GM23338 (cell line): ENCODE measurements at regions not wholly inside any gene's neighbourhood (a gene's known extent, or its start where the extent isn't known, plus 50 kb on each side); places are given as distances from the start of the nearest gene placed in this dataset.

Source experiments
- ATAC-seq: fragments of 200-7000 bp; cut with Tn5 transposase; 3 replicates; pipeline ENCODE4 v1.9.1; 2020
- DNase-seq: peaks from one replicate; pipeline ENCODE4 v3.0.0-alpha.2; 2015; ENCODE audit warnings: low spot score
- H2AFZ ChIP-seq: fragments of 200-600 bp; sonication (generic); 2 replicates; pipeline ENCODE4 v1.8.0; 2016; ENCODE audit warnings: antibody characterized with exemption, mild to moderate bottlenecking, moderate library complexity
- H3F3A ChIP-seq: fragments of 200-600 bp; sonication (generic); replicated peaks from 2 replicates; pipeline ENCODE4 v1.8.0; 2017; ENCODE audit warnings: antibody characterized with exemption, mixed run types, low read depth
- H3K27ac ChIP-seq: fragments of 200-600 bp; sonication (generic); 2 replicates; pipeline ENCODE4 v1.6.1; 2016; ENCODE audit warnings: low read depth
- H3K27me3 ChIP-seq: fragments of 200-600 bp; sonication (generic); 2 replicates; pipeline ENCODE4 v1.8.0; 2016; ENCODE audit warnings: mild to moderate bottlenecking, mixed run types, moderate library complexity; ENCODE audit not compliant: insufficient read depth
- H3K36me3 ChIP-seq: fragments of 200-600 bp; sonication (generic); 2 replicates; pipeline ENCODE4 v1.8.0; 2016; ENCODE audit warnings: mild to moderate bottlenecking; ENCODE audit not compliant: insufficient read depth
- H3K4me1 ChIP-seq: fragments of 200-600 bp; sonication (generic); 2 replicates; pipeline ENCODE4 v1.8.0; 2016; ENCODE audit warnings: mild to moderate bottlenecking, moderate library complexity; ENCODE audit not compliant: insufficient read depth
- H3K4me2 ChIP-seq: fragments of 200-600 bp; sonication (generic); 2 replicates; pipeline ENCODE4 v1.7.1; 2017; ENCODE audit warnings: mixed run types
- H3K4me3 ChIP-seq: fragments of 200-600 bp; sonication (generic); 2 replicates; pipeline ENCODE4 v1.6.1; 2016; ENCODE audit warnings: mixed run types
- H3K79me2 ChIP-seq: fragments of 200-600 bp; sonication (generic); replicated peaks from 2 replicates; pipeline ENCODE4 v1.8.0; 2017; ENCODE audit warnings: mild to moderate bottlenecking; ENCODE audit not compliant: insufficient read depth
- H3K9me2 ChIP-seq: fragments of 200-600 bp; sonication (generic); 2 replicates; pipeline ENCODE4 v1.8.0; 2017; ENCODE audit not compliant: insufficient read depth
- H4K20me1 ChIP-seq: fragments of 200-600 bp; sonication (generic); replicated peaks from 2 replicates; pipeline ENCODE4 v1.8.0; 2017; ENCODE audit warnings: mild to moderate bottlenecking; ENCODE audit not compliant: insufficient read depth
- H3K27ac Mint-ChIP-seq: 2 replicates; pipeline ENCODE4 v1.8.0; 2020; ENCODE audit warnings: inconsistent platforms, mild to moderate bottlenecking, moderate library complexity, mixed read lengths
- H3K27me3 Mint-ChIP-seq: 3 replicates; pipeline ENCODE4 v1.8.0; 2022; ENCODE audit warnings: low read depth, mild to moderate bottlenecking, moderate library complexity, mixed read lengths, inconsistent platforms; ENCODE audit not compliant: insufficient read depth, poor library complexity
- H3K36me3 Mint-ChIP-seq: 3 replicates; pipeline ENCODE4 v1.8.0; 2021; ENCODE audit warnings: low read depth, mild to moderate bottlenecking, inconsistent platforms, moderate library complexity, mixed read lengths
- H3K4me1 Mint-ChIP-seq: 3 replicates; pipeline ENCODE4 v1.8.0; 2020; ENCODE audit warnings: mild to moderate bottlenecking, inconsistent platforms, mixed read lengths
- H3K4me3 Mint-ChIP-seq: 3 replicates; pipeline ENCODE4 v1.8.0; 2021; ENCODE audit warnings: moderate library complexity, mild to moderate bottlenecking, inconsistent platforms, mixed read lengths
- H3K9me3 Mint-ChIP-seq: 3 replicates; pipeline ENCODE4 v1.8.0; 2020; ENCODE audit warnings: moderate library complexity, mild to moderate bottlenecking, inconsistent platforms, mixed read lengths
- CREB1 ChIP-seq: fragments of 250-450 bp; sonication (Bioruptor Pico); IDR thresholded peaks from 2 replicates; pipeline ENCODE4 v1.5.0; 2020; ENCODE audit warnings: low read depth, mild to moderate bottlenecking, moderate library complexity
- EZH2 ChIP-seq: fragments of 200-600 bp; sonication (generic); IDR thresholded peaks from one replicate; pipeline ENCODE4 v1.8.0; 2017; ENCODE audit warnings: antibody characterized with exemption, mild to moderate bottlenecking, low read depth; ENCODE audit not compliant: unreplicated experiment
- EZH2phosphoT487 ChIP-seq: fragments of 200-600 bp; sonication (generic); IDR thresholded peaks from one replicate; pipeline ENCODE4 v1.8.1; 2018; ENCODE audit warnings: antibody characterized with exemption; ENCODE audit not compliant: unreplicated experiment
- JUNB ChIP-seq: IDR thresholded peaks from one replicate; pipeline ENCODE4 v1.6.1; 2016; ENCODE audit warnings: antibody characterized with exemption; ENCODE audit not compliant: unreplicated experiment
- POLR2AphosphoS5 ChIP-seq: IDR thresholded peaks from 2 replicates; pipeline ENCODE4 v1.6.1; 2016; ENCODE audit warnings: antibody characterized with exemption, low read depth
- STAT1 ChIP-seq: IDR thresholded peaks from one replicate; pipeline ENCODE4 v1.6.1; 2016; ENCODE audit warnings: antibody characterized with exemption; ENCODE audit not compliant: unreplicated experiment
- ZNF114 ChIP-seq: fragments of 250-450 bp; sonication (Bioruptor Pico); IDR thresholded peaks from 2 replicates; pipeline ENCODE4 v1.5.0; 2020; ENCODE audit warnings: mild to moderate bottlenecking, moderate library complexity
- ZNF331 ChIP-seq: fragments of 250-450 bp; sonication (Bioruptor Pico); IDR thresholded peaks from 2 replicates; pipeline ENCODE4 v1.5.0; 2020; ENCODE audit warnings: low read depth, mild to moderate bottlenecking, moderate library complexity
- TF ChIP-seq, protein P1 (sequence below): IDR thresholded peaks from 2 replicates; pipeline ENCODE4 v1.6.1; 2016; ENCODE audit warnings: antibody characterized with exemption
- TF ChIP-seq, protein P2 (sequence below): fragments of 250-450 bp; sonication (Bioruptor Pico); IDR thresholded peaks from 2 replicates; pipeline ENCODE4 v1.5.0; 2020; ENCODE audit warnings: mild to moderate bottlenecking, moderate library complexity
- TF ChIP-seq, protein P3 (sequence below): IDR thresholded peaks from one replicate; pipeline ENCODE4 v1.6.1; 2018; ENCODE audit warnings: antibody characterized with exemption; ENCODE audit not compliant: unreplicated experiment

DNA sequence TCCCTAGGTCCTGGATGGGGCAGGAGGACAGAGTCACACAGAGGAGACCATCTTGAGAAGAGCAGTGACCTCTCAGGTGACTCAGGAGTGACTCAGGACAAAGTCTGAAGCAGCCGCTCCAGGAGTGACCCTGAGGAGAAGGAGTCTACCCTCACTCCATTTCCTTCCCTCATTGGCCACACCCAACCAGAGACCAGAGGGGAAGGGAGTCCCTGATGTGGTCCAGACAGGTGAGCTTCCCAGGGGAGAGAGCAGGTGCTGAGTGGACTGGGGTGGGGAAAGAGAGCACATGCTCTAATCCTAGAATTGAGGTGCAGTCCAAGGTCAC lies 75.5 kb upstream of the MEDAG start:
- Histone ChIP-seq H3K27ac (no peak overlapping the region), H3K36me3 (no peaks in the 10 kb centered on the region), H3K79me2 (no peaks in the 10 kb centered on the region), H3K4me3 (no peak overlapping the region), H3K4me2 (no peak overlapping the region), H3F3A (no peaks in the 10 kb centered on the region), H3K9me2 (0 out of 2 replicates have a peak, but pooled peaks cover 3% of the 10 kb centered on the region), H2AFZ (no peak overlapping the region), H3K4me1 (peaks cover 14% of the 10 kb centered on the region; the same call in 1 of the 2 replicates), H3K27me3 (peaks cover 34% of the 10 kb centered on the region; the same call in 1 of the 2 replicates), H4K20me1 (no peaks in the 10 kb centered on the region)
- no peak for DNase-seq
- peaks cover 22% of the 10 kb centered on the region for H3K4me1 Mint-ChIP-seq
- H3K9me3 Mint-ChIP-seq: peaks cover 4% of the 10 kb centered on the region; the same call in 1 of the 3 replicates
- TF ChIP-seq, protein P1, sequence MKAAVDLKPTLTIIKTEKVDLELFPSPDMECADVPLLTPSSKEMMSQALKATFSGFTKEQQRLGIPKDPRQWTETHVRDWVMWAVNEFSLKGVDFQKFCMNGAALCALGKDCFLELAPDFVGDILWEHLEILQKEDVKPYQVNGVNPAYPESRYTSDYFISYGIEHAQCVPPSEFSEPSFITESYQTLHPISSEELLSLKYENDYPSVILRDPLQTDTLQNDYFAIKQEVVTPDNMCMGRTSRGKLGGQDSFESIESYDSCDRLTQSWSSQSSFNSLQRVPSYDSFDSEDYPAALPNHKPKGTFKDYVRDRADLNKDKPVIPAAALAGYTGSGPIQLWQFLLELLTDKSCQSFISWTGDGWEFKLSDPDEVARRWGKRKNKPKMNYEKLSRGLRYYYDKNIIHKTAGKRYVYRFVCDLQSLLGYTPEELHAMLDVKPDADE: no peak
- TF ChIP-seq POLR2AphosphoS5 (no peak), EZH2phosphoT487 (no peak), ZNF114 (CRISPR knock-in tag) (no peak), ZNF331 (CRISPR knock-in tag) (no peak), CREB1 (no peak), STAT1 (no peak), JUNB (no peak), EZH2 (no peak)
- TF ChIP-seq, protein P2, sequence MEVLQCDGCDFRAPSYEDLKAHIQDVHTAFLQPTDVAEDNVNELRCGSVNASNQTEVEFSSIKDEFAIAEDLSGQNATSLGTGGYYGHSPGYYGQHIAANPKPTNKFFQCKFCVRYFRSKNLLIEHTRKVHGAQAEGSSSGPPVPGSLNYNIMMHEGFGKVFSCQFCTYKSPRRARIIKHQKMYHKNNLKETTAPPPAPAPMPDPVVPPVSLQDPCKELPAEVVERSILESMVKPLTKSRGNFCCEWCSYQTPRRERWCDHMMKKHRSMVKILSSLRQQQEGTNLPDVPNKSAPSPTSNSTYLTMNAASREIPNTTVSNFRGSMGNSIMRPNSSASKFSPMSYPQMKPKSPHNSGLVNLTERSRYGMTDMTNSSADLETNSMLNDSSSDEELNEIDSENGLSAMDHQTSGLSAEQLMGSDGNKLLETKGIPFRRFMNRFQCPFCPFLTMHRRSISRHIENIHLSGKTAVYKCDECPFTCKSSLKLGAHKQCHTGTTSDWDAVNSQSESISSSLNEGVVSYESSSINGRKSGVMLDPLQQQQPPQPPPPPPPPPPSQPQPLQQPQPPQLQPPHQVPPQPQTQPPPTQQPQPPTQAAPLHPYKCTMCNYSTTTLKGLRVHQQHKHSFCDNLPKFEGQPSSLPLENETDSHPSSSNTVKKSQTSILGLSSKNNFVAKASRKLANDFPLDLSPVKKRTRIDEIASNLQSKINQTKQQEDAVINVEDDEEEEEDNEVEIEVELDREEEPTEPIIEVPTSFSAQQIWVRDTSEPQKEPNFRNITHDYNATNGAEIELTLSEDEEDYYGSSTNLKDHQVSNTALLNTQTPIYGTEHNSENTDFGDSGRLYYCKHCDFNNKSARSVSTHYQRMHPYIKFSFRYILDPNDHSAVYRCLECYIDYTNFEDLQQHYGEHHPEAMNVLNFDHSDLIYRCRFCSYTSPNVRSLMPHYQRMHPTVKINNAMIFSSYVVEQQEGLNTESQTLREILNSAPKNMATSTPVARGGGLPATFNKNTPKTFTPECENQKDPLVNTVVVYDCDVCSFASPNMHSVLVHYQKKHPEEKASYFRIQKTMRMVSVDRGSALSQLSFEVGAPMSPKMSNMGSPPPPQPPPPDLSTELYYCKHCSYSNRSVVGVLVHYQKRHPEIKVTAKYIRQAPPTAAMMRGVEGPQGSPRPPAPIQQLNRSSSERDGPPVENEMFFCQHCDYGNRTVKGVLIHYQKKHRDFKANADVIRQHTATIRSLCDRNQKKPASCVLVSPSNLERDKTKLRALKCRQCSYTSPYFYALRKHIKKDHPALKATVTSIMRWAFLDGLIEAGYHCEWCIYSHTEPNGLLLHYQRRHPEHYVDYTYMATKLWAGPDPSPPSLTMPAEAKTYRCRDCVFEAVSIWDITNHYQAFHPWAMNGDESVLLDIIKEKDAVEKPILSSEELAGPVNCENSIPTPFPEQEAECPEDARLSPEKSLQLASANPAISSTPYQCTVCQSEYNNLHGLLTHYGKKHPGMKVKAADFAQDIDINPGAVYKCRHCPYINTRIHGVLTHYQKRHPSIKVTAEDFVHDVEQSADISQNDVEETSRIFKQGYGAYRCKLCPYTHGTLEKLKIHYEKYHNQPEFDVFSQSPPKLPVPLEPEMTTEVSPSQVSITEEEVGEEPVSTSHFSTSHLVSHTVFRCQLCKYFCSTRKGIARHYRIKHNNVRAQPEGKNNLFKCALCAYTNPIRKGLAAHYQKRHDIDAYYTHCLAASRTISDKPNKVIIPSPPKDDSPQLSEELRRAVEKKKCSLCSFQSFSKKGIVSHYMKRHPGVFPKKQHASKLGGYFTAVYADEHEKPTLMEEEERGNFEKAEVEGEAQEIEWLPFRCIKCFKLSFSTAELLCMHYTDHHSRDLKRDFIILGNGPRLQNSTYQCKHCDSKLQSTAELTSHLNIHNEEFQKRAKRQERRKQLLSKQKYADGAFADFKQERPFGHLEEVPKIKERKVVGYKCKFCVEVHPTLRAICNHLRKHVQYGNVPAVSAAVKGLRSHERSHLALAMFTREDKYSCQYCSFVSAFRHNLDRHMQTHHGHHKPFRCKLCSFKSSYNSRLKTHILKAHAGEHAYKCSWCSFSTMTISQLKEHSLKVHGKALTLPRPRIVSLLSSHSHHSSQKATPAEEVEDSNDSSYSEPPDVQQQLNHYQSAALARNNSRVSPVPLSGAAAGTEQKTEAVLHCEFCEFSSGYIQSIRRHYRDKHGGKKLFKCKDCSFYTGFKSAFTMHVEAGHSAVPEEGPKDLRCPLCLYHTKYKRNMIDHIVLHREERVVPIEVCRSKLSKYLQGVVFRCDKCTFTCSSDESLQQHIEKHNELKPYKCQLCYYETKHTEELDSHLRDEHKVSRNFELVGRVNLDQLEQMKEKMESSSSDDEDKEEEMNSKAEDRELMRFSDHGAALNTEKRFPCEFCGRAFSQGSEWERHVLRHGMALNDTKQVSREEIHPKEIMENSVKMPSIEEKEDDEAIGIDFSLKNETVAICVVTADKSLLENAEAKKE (CRISPR knock-in tag): no peak
- TF ChIP-seq, protein P3, sequence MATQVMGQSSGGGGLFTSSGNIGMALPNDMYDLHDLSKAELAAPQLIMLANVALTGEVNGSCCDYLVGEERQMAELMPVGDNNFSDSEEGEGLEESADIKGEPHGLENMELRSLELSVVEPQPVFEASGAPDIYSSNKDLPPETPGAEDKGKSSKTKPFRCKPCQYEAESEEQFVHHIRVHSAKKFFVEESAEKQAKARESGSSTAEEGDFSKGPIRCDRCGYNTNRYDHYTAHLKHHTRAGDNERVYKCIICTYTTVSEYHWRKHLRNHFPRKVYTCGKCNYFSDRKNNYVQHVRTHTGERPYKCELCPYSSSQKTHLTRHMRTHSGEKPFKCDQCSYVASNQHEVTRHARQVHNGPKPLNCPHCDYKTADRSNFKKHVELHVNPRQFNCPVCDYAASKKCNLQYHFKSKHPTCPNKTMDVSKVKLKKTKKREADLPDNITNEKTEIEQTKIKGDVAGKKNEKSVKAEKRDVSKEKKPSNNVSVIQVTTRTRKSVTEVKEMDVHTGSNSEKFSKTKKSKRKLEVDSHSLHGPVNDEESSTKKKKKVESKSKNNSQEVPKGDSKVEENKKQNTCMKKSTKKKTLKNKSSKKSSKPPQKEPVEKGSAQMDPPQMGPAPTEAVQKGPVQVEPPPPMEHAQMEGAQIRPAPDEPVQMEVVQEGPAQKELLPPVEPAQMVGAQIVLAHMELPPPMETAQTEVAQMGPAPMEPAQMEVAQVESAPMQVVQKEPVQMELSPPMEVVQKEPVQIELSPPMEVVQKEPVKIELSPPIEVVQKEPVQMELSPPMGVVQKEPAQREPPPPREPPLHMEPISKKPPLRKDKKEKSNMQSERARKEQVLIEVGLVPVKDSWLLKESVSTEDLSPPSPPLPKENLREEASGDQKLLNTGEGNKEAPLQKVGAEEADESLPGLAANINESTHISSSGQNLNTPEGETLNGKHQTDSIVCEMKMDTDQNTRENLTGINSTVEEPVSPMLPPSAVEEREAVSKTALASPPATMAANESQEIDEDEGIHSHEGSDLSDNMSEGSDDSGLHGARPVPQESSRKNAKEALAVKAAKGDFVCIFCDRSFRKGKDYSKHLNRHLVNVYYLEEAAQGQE: no peak
- H3K27me3 Mint-ChIP-seq: peaks cover 37% of the 10 kb centered on the region
- no peak overlapping the region for H3K4me3 Mint-ChIP-seq
- H3K27ac Mint-ChIP-seq: no peak overlapping the region
- no peak for ATAC-seq
- H3K36me3 Mint-ChIP-seq: no peaks in the 10 kb centered on the region
